ENCODE measurements at regions not wholly inside any gene's neighbourhood (a gene's known extent, or its start where the extent isn't known, plus 50 kb on each side); places are given as distances from the start of the nearest gene placed in this dataset.

DNA sequence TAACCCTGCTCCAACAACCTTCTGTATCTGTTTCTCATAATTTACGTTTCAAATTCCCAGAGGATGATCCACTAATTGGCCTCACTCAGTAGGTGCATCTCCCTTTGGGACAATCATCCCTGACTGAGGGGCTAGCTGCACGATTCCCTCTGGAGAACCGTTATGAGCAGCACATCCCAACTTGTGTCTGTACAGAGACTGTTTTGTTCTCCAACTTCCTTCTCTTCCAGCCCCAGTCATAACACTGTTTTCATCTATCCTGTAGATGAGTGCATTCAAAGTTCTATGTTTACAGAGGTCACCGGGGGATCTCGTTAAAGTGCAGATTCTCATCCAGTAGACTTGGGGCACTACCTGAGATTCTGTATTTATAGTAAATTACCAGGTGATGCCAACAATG, 187.2 kb downstream of the REEP3 start:
- Histone ChIP-seq H3K4me3 (ENCODE audit: low read length) (no peak overlapping the region), H3K9ac (ENCODE audit: extremely low read depth, low read length, poor library complexity, severe bottlenecking) (no peak overlapping the region), H3K9me3 (ENCODE audit: control insufficient read depth, low read length) (no peaks in the 10 kb centered on the region), H3K36me3 (ENCODE audit: control insufficient read depth, insufficient read depth, low read length) (no peaks in the 10 kb centered on the region), H3K4me1 (ENCODE audit: control insufficient read depth, insufficient read depth, low read length) (peaks cover 16% of the 10 kb centered on the region), H3K27ac (ENCODE audit: low read depth, low read length) (no peak overlapping the region), H3K27me3 (ENCODE audit: control insufficient read depth, insufficient read depth, low read length, poor library complexity, severe bottlenecking) (no peaks in the 10 kb centered on the region)
- Mint-ChIP-seq H3K4me1 (peaks cover 34% of the 10 kb centered on the region), H3K9me3 (no peaks in the 10 kb centered on the region), H3K27me3 (ENCODE audit: insufficient read depth) (no peaks in the 10 kb centered on the region), H3K4me3 (no peak overlapping the region), H3K27ac (no peak overlapping the region), H3K36me3 (ENCODE audit: low read depth) (no peaks in the 10 kb centered on the region)
- TF ChIP-seq, protein P1, sequence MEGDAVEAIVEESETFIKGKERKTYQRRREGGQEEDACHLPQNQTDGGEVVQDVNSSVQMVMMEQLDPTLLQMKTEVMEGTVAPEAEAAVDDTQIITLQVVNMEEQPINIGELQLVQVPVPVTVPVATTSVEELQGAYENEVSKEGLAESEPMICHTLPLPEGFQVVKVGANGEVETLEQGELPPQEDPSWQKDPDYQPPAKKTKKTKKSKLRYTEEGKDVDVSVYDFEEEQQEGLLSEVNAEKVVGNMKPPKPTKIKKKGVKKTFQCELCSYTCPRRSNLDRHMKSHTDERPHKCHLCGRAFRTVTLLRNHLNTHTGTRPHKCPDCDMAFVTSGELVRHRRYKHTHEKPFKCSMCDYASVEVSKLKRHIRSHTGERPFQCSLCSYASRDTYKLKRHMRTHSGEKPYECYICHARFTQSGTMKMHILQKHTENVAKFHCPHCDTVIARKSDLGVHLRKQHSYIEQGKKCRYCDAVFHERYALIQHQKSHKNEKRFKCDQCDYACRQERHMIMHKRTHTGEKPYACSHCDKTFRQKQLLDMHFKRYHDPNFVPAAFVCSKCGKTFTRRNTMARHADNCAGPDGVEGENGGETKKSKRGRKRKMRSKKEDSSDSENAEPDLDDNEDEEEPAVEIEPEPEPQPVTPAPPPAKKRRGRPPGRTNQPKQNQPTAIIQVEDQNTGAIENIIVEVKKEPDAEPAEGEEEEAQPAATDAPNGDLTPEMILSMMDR (conservative IDR thresholded peaks at IDR 0.05): no peak
- 94 to 97% methylated on average over 4 to 5 of the region's 5 CpGs for whole genome bisulfite sequencing, 2 experiments (ENCODE audit: insufficient coverage in 1 of 2, insufficient read length in 1 of 2)
- DNase-seq: no peak

DNA sequence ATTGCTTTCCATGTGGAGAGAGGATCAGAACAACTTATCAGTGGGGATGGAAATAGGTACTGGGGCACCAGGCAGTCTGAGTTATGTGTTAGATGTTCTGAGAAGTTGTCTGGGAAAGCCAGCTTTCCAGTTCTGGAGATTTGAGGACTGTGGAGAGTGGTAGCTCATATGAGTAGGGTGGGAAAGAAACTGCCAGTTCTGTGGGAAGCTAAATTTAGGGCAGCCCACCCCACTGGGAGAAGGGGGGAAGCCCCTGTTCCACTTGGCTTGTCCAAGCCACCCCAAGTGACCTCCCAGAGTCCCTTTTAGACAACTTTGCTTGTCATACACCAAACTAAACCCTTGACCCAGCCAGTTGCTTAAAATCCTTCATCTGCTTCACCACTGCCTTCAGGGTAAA, 189.5 kb downstream of the REEP3 start:
- no peak overlapping the region for H3K4me3 Mint-ChIP-seq
- H3K27me3 Mint-ChIP-seq (ENCODE audit: insufficient read depth): no peaks in the 10 kb centered on the region
- no peaks in the 10 kb centered on the region for H3K27me3 ChIP-seq (ENCODE audit: control insufficient read depth, insufficient read depth, low read length, poor library complexity, severe bottlenecking)
- H3K27ac ChIP-seq (ENCODE audit: low read depth, low read length): no peak overlapping the region
- H3K27ac Mint-ChIP-seq: no peak overlapping the region
- TF ChIP-seq, protein P1 (conservative IDR thresholded peaks at IDR 0.05): no peak
- H3K4me1 Mint-ChIP-seq: peaks cover 42% of the 10 kb centered on the region
- DNase-seq: no peak
- no peaks in the 10 kb centered on the region for H3K9me3 ChIP-seq (ENCODE audit: control insufficient read depth, low read length)
- no peak overlapping the region for H3K4me3 ChIP-seq (ENCODE audit: low read length)
- no peak overlapping the region for H3K9ac ChIP-seq (ENCODE audit: extremely low read depth, low read length, poor library complexity, severe bottlenecking)
- no peaks in the 10 kb centered on the region for H3K9me3 Mint-ChIP-seq
- H3K36me3 ChIP-seq (ENCODE audit: control insufficient read depth, insufficient read depth, low read length): no peaks in the 10 kb centered on the region
- H3K36me3 Mint-ChIP-seq (ENCODE audit: low read depth): no peaks in the 10 kb centered on the region
- H3K4me1 ChIP-seq (ENCODE audit: control insufficient read depth, insufficient read depth, low read length): peaks cover 15% of the 10 kb centered on the region

DNA sequence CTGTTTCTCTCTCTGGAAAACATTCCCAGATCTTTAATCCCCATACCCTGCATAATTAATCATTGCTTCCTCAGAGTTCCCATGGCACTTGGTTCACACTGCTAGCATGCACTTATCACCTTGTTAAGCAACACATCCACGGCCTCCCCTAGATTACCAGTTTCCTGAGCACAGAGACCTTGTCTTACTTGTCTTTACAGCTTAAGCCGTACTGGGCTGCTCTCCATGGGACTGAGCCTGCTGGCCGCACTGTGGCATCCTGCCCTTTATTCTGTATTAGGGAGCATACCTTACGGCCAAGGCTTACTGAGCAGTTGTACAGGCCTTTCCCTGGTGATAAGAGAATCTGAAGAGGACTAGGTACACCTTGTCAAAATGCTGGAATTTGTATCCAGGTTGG, 190.2 kb downstream of the REEP3 start:
- H3K27me3 ChIP-seq (ENCODE audit: control insufficient read depth, insufficient read depth, low read length, poor library complexity, severe bottlenecking): no peaks in the 10 kb centered on the region
- peaks cover 47% of the 10 kb centered on the region for H3K4me1 Mint-ChIP-seq
- no peak overlapping the region for H3K9ac ChIP-seq (ENCODE audit: extremely low read depth, low read length, poor library complexity, severe bottlenecking)
- no peaks in the 10 kb centered on the region for H3K27me3 Mint-ChIP-seq (ENCODE audit: insufficient read depth)
- peaks cover 15% of the 10 kb centered on the region for H3K4me1 ChIP-seq (ENCODE audit: control insufficient read depth, insufficient read depth, low read length)
- peak overlapping the region; percentile 1 for H3K27ac Mint-ChIP-seq
- no peaks in the 10 kb centered on the region for H3K9me3 Mint-ChIP-seq
- H3K27ac ChIP-seq (ENCODE audit: low read depth, low read length): no peak overlapping the region
- no peaks in the 10 kb centered on the region for H3K36me3 Mint-ChIP-seq (ENCODE audit: low read depth)
- peak; percentile 88 for DNase-seq
- TF ChIP-seq, protein P1 (conservative IDR thresholded peaks at IDR 0.05): no peak
- no peaks in the 10 kb centered on the region for H3K9me3 ChIP-seq (ENCODE audit: control insufficient read depth, low read length)
- WGBS, 2 experiments (ENCODE audit: insufficient coverage in 1 of 2, insufficient read length in 1 of 2): 61 to 63% methylated on average over 4 of the region's 4 CpGs
- no peaks in the 10 kb centered on the region for H3K36me3 ChIP-seq (ENCODE audit: control insufficient read depth, insufficient read depth, low read length)
- H3K4me3 Mint-ChIP-seq: no peak overlapping the region
- H3K4me3 ChIP-seq (ENCODE audit: low read length): no peak overlapping the region
